Sigmoid colon (tissue), 4 donors: ENCODE measurements at regions not wholly inside any gene's neighbourhood (a gene's known extent, or its start where the extent isn't known, plus 50 kb on each side); places are given as distances from the start of the nearest gene placed in this dataset.

Source experiments
- CTCF ChIP-seq, 4 experiments: fragments of 450-650 bp in 3 of 4; fragments of 200-600 bp in 1 of 4; IDR thresholded peaks; one replicate each; pipeline ENCODE4 v1.5.1; 2016 to 2019; ENCODE audit warnings: antibody characterized with exemption in 4 of 4, mild to moderate bottlenecking in 3 of 4, moderate library complexity in 2 of 4
- POLR2A ChIP-seq, 2 donors: fragments of 450-650 bp; IDR thresholded peaks; one replicate each; pipeline ENCODE4 v1.6.1; 2016; ENCODE audit warnings: antibody characterized with exemption in 2 of 2, mild to moderate bottlenecking in 2 of 2, moderate library complexity in 2 of 2
- POLR2AphosphoS5 ChIP-seq, 4 donors: sonication (generic); formaldehyde crosslinking; IDR thresholded peaks; one replicate each; pipeline ENCODE4 v1.6.1; 2017; ENCODE audit warnings: antibody characterized with exemption in 4 of 4

- TF ChIP-seq CTCF (IDR thresholded peaks at IDR 0.05) (no peak), POLR2AphosphoS5 (IDR thresholded peaks at IDR 0.05) (no peak), POLR2A (IDR thresholded peaks at IDR 0.05) (no peak)
Measured at GRCh38 chr17:70919241-70919640, 749.9 kb downstream of the KCNJ2 start.
